Fibroblast of pulmonary artery (primary cell): ENCODE measurements at regions not wholly inside any gene's neighbourhood (a gene's known extent, or its start where the extent isn't known, plus 50 kb on each side); places are given as distances from the start of the nearest gene placed in this dataset.
"Not testable (repeated sequence)": the region's sequence is repeated elsewhere in the genome, so short reads cannot be mapped to it uniquely, and the experiment has no call there.

ENCODE experiments used
- DNase-seq: peaks from one replicate; pipeline ENCODE4 v3.0.0-alpha.2; 2010; ENCODE audit warnings: low read depth
- H3K4me3 ChIP-seq: replicated peaks from 2 replicates; pipeline ENCODE4 v1.5.1; 2011; ENCODE audit warnings: low read depth, mild to moderate bottlenecking, control low read depth, low read length, moderate library complexity
- CTCF ChIP-seq: IDR thresholded peaks from 2 replicates; pipeline ENCODE4 v1.5.1; 2011; ENCODE audit warnings: mild to moderate bottlenecking, control low read depth, low read length, inconsistent platforms; ENCODE audit errors: missing control alignments

- no peak for DNase-seq
- TF ChIP-seq CTCF = no peak
Observed at GRCh38 chr3:25182794-25183193, 245.3 kb upstream of the RARB start.

GRCh38 chr3:25184641-25185250, 243.3 kb upstream of the RARB start:
- no peak for TF ChIP-seq CTCF
- no peak overlapping the region for H3K4me3 ChIP-seq
- no peak for DNase-seq

More at GRCh38 chr3:25182794-25183193, 245.3 kb upstream of the RARB start:
- no peak overlapping the region for H3K4me3 ChIP-seq

- no peak for DNase-seq
- no peak overlapping the region for H3K4me3 ChIP-seq
- TF ChIP-seq CTCF = no peak
Observed at GRCh38 chr3:25191673-25192072, 236.4 kb upstream of the RARB start.

- not testable (repeated sequence) for H3K4me3 ChIP-seq, DNase-seq
Observed at GRCh38 chr3:25199567-25199966, 228.5 kb upstream of the RARB start.

- no peak for DNase-seq
- H3K4me3 ChIP-seq = no peak overlapping the region
- no peak for TF ChIP-seq CTCF
Observed at GRCh38 chr3:25212736-25213135, 215.3 kb upstream of the RARB start.

GRCh38 chr3:25214034-25214433, 214.0 kb upstream of the RARB start:
- H3K4me3 ChIP-seq = no peak overlapping the region
- no peak for DNase-seq
- no peak for TF ChIP-seq CTCF

- H3K4me3 ChIP-seq = no peak overlapping the region
- DNase-seq = no peak
- no peak for TF ChIP-seq CTCF
Observed at GRCh38 chr3:25218362-25218761, 209.7 kb upstream of the RARB start.
